HCT116 (cell line): ENCODE measurements at regions not wholly inside any gene's neighbourhood (a gene's known extent, or its start where the extent isn't known, plus 50 kb on each side); places are given as distances from the start of the nearest gene placed in this dataset.

Experiments used
- ATAC-seq: fragments of 200-7000 bp; cut with Tn5 transposase; 2 replicates; pipeline ENCODE4 v1.9.1; 2020; ENCODE audit warnings: mild to moderate bottlenecking, moderate library complexity
- BruUV-seq: library from RNA; stranded (reverse); fragments of 400-500 nt; replicated peaks from 2 replicates; lab custom pipeline; 2021; lab: Mats Ljungman, UMichigan
- CTCF ChIA-PET: fragments of 300-600 bp; sonication (Branson Sonifier 250); formaldehyde crosslinking; loops from one replicate; lab custom pipeline; 2021; ENCODE audit warnings: antibody characterized with exemption; lab: Charles Lee
- POLR2A ChIA-PET: fragments of 300-600, 350-600 bp; sonication (Branson Sonifier 250); formaldehyde crosslinking; loops from one replicate; lab custom pipeline; 2021; ENCODE audit warnings: antibody characterized with exemption; lab: Charles Lee
- RAD21 ChIA-PET, 2 experiments: fragments of 300-600 bp; sonication (Branson Sonifier 250); formaldehyde crosslinking; loops; one replicate each; lab custom pipeline; 2023; ENCODE audit warnings: low total read pairs in 2 of 2; ENCODE audit not compliant: uncharacterized antibody in 2 of 2, unreplicated experiment in 2 of 2, low non-redundant PET in 1 of 2; lab: Charles Lee
- DNase-seq: peaks from one replicate; pipeline ENCODE4 v3.0.0-alpha.2; 2010; ENCODE audit warnings: low read depth, low spot score
- H2AFZ ChIP-seq: fragments of 200-600 bp; shearing (Covaris generic), sonication (generic); 2 replicates; pipeline ENCODE4 v1.6.1; 2017; ENCODE audit warnings: low read depth, mixed run types, mixed read lengths, antibody characterized with exemption, low read length; ENCODE audit not compliant: poor library complexity, severe bottlenecking
- H3K27ac ChIP-seq: 2 replicates; pipeline ENCODE4 v1.5.1; 2012; ENCODE audit warnings: low read depth, low read length
- H3K27me3 ChIP-seq: fragments of 200-600 bp; sonication (generic); 2 replicates; pipeline ENCODE4 v1.6.1; 2016; ENCODE audit warnings: mixed run types, low read length, mixed read lengths; ENCODE audit not compliant: insufficient read depth
- H3K36me3 ChIP-seq, 2 experiments: fragments of 200-500 bp in 1 of 2; fragments of 200-600 bp in 1 of 2; sonication (Bioruptor generic) in 1 of 2; sonication (generic) in 1 of 2; 2 replicates each; pipeline versions ENCODE4 v1.5.1 to v1.6.1; 2014 to 2016; ENCODE audit warnings: low read length in 2 of 2, inconsistent platforms in 1 of 2, mixed read lengths in 1 of 2, mixed run types in 1 of 2; ENCODE audit not compliant: insufficient read depth in 2 of 2, control insufficient read depth in 1 of 2
- H3K4me1 ChIP-seq, 2 experiments: fragments of 200-600 bp in 1 of 2; sonication (generic) in 1 of 2; 2 replicates each; pipeline versions ENCODE4 v1.5.1 to v1.6.1; 2012 to 2017; ENCODE audit warnings: low read length in 2 of 2, inconsistent platforms in 1 of 2, mild to moderate bottlenecking in 1 of 2, mixed read lengths in 1 of 2, mixed run types in 1 of 2, moderate library complexity in 1 of 2; ENCODE audit not compliant: insufficient read depth in 2 of 2, control insufficient read depth in 1 of 2
- H3K4me2 ChIP-seq: fragments of 200-600 bp; sonication (generic); 2 replicates; pipeline ENCODE4 v1.6.1; 2017; ENCODE audit warnings: mixed run types, low read length, mixed read lengths
- H3K4me3 ChIP-seq, 2 experiments: fragments of 200-600 bp in 1 of 2; sonication (generic) in 1 of 2; replicated peaks in 1 of 2; 2 replicates each; pipeline ENCODE4 v1.5.1; 2011 to 2016; ENCODE audit warnings: low read length in 2 of 2, control low read depth in 1 of 2, low read depth in 1 of 2, mild to moderate bottlenecking in 1 of 2, mixed read lengths in 1 of 2, mixed run types in 1 of 2
- H3K79me2 ChIP-seq: fragments of 200-600 bp; sonication (generic); 2 replicates; pipeline ENCODE4 v1.6.1; 2017; ENCODE audit warnings: mild to moderate bottlenecking, mixed run types, low read length, moderate library complexity, mixed read lengths; ENCODE audit not compliant: insufficient read depth
- H3K9ac ChIP-seq: fragments of 200-600 bp; sonication (generic); 2 replicates; pipeline ENCODE4 v1.6.1; 2016; ENCODE audit warnings: low read length, mixed read lengths
- H3K9me2 ChIP-seq: fragments of 200-600 bp; sonication (generic), shearing (Covaris generic); 2 replicates; pipeline ENCODE4 v1.6.1; 2017; ENCODE audit warnings: mixed run types, mild to moderate bottlenecking, moderate library complexity; ENCODE audit not compliant: insufficient read depth
- H3K9me3 ChIP-seq, 2 experiments: fragments of 200-500 bp in 1 of 2; fragments of 200-600 bp in 1 of 2; sonication (Bioruptor generic) in 1 of 2; sonication (generic) in 1 of 2; 2 replicates each; pipeline ENCODE4 v1.6.1; 2014 to 2017; ENCODE audit warnings: low read length in 2 of 2, mixed read lengths in 2 of 2, inconsistent platforms in 1 of 2, low read depth in 1 of 2, mild to moderate bottlenecking in 1 of 2, mixed run types in 1 of 2, moderate library complexity in 1 of 2; ENCODE audit not compliant: control insufficient read depth in 1 of 2, insufficient read depth in 1 of 2
- H4K20me1 ChIP-seq: fragments of 200-600 bp; sonication (generic), shearing (Covaris generic); 2 replicates; pipeline ENCODE4 v1.6.1; 2017; ENCODE audit warnings: mixed run types, mild to moderate bottlenecking, moderate library complexity; ENCODE audit not compliant: insufficient read depth
- ATF3 ChIP-seq: IDR thresholded peaks from 2 replicates; pipeline ENCODE4 v1.6.1; 2012
- CBX3 ChIP-seq: IDR thresholded peaks from 2 replicates; pipeline ENCODE4 v1.6.1; 2012; ENCODE audit warnings: low read depth
- ELF1 ChIP-seq: IDR thresholded peaks from 2 replicates; pipeline ENCODE4 v1.6.1; 2012; ENCODE audit warnings: low read depth, borderline replicate concordance
- EZH2 ChIP-seq: fragments of 200-600 bp; sonication (generic); IDR thresholded peaks from 2 replicates; pipeline ENCODE4 v1.6.1; 2017; ENCODE audit warnings: antibody characterized with exemption, mixed run types
- EZH2phosphoT487 ChIP-seq: fragments of 200-600 bp; IDR thresholded peaks from 2 replicates; pipeline ENCODE4 v1.6.1; 2018; ENCODE audit warnings: antibody characterized with exemption, borderline replicate concordance
- FOSL1 ChIP-seq: IDR thresholded peaks from 2 replicates; pipeline ENCODE4 v1.6.1; 2012; ENCODE audit warnings: low read depth
- MAX ChIP-seq: IDR thresholded peaks from 2 replicates; pipeline ENCODE4 v1.6.1; 2012
- POLR2A ChIP-seq: IDR thresholded peaks from 2 replicates; pipeline ENCODE4 v1.7.0; 2011; ENCODE audit warnings: borderline replicate concordance; ENCODE audit not compliant: insufficient read depth, insufficient read length; ENCODE audit errors: extremely low read depth
- RAD21 ChIP-seq: IDR thresholded peaks from 2 replicates; pipeline ENCODE4 v1.6.1; 2012; ENCODE audit warnings: low read depth, mild to moderate bottlenecking
- REST ChIP-seq: IDR thresholded peaks from 2 replicates; pipeline ENCODE4 v1.6.1; 2012; ENCODE audit warnings: low read depth
- SP1 ChIP-seq: IDR thresholded peaks from 2 replicates; pipeline ENCODE4 v1.6.1; 2012; ENCODE audit warnings: low read depth
- TCF7L2 ChIP-seq: IDR thresholded peaks from 2 replicates; pipeline ENCODE4 v1.7.0; 2011; ENCODE audit warnings: borderline replicate concordance, inconsistent platforms; ENCODE audit not compliant: insufficient read depth, insufficient read length; ENCODE audit errors: extremely low read depth
- ZBTB33 ChIP-seq: IDR thresholded peaks from 2 replicates; pipeline ENCODE4 v1.6.1; 2011; ENCODE audit warnings: mild to moderate bottlenecking, low read length, moderate library complexity; ENCODE audit not compliant: insufficient replicate concordance; ENCODE audit errors: extremely low read depth
- ZFX ChIP-seq: fragments of 450-650 bp; IDR thresholded peaks from 2 replicates; pipeline ENCODE4 v1.6.1; 2017
- ZNF274 ChIP-seq: fragments of 200-500 bp; sonication (Bioruptor generic); IDR thresholded peaks from 2 replicates; pipeline ENCODE4 v1.6.1; 2014; ENCODE audit warnings: mild to moderate bottlenecking, low read depth, low read length, inconsistent platforms
- intact Hi-C: fragments of 100-400 bp; cut with micrococcal nuclease; formaldehyde crosslinking; loops from 2 replicates; pipeline ENCODE4 v1.10.0; 2022

- BruUV-seq: no TSS peak
- Histone ChIP-seq H3K9me2 (no peaks in the 10 kb centered on the region), H3K4me1 (no peaks in the 10 kb centered on the region), H2AFZ (no peak overlapping the region), H3K36me3 (no peaks in the 10 kb centered on the region), H3K27me3 (no peaks in the 10 kb centered on the region; the same call in 1 of the 2 replicates)
- POLR2A ChIA-PET: no interaction called here
- ATAC-seq: no peak
- no peak for TF ChIP-seq RAD21
- TF ChIP-seq ZNF274: no peak
- TF ChIP-seq, all 23 proteins: peak for 0
- Histone ChIP-seq H3K9me3 (no peaks in the 10 kb centered on the region), H3K79me2 (no peaks in the 10 kb centered on the region), H4K20me1 (no peaks in the 10 kb centered on the region), H3K4me3 (no peak overlapping the region), H3K9ac (no peak overlapping the region), H3K27ac (no peak overlapping the region), H3K4me2 (no peak overlapping the region)
- RAD21 ChIA-PET: no interaction called here
- CTCF ChIA-PET: no interaction called here
- intact Hi-C loops: no loop called here
- DNase-seq: no peak
These were observed 330.4 kb downstream of the ICE1 start for GRCh38 chr5:5752844-5753243.

GRCh38 chr5:5751987-5752386 is 329.5 kb downstream of the ICE1 start:
- no peaks in the 10 kb centered on the region for H3K9me2 ChIP-seq
- no peak overlapping the region for H3K4me2 ChIP-seq
- no peak overlapping the region for H2AFZ ChIP-seq
- no peak overlapping the region for H3K9ac ChIP-seq
- ChIA-PET POLR2A (no interaction called here), CTCF (no interaction called here), RAD21 (no interaction called here)
- intact Hi-C loops: no loop called here
- no TSS peak for BruUV-seq
- H3K9me3 ChIP-seq: no peaks in the 10 kb centered on the region
- H3K4me3 ChIP-seq: no peak overlapping the region
- no peaks in the 10 kb centered on the region for H4K20me1 ChIP-seq
- TF ChIP-seq REST (no peak), SP1 (no peak), ZBTB33 (no peak), ATF3 (no peak), RAD21 (no peak), POLR2A (no peak), EZH2phosphoT487 (no peak), ZNF274 (no peak), TCF7L2 (no peak), MAX (no peak), ELF1 (no peak), EZH2 (no peak), ZFX (no peak), FOSL1 (no peak), CBX3 (no peak)
- ATAC-seq: no peak
- no peak for DNase-seq
- no peaks in the 10 kb centered on the region for H3K4me1 ChIP-seq
- H3K27ac ChIP-seq: no peak overlapping the region
- no peaks in the 10 kb centered on the region for H3K36me3 ChIP-seq
- H3K79me2 ChIP-seq: no peaks in the 10 kb centered on the region
- H3K27me3 ChIP-seq: no peaks in the 10 kb centered on the region; the same call in 1 of the 2 replicates
